Neuronal stem cell (in vitro differentiated cells): ENCODE measurements at regions not wholly inside any gene's neighbourhood (a gene's known extent, or its start where the extent isn't known, plus 50 kb on each side); places are given as distances from the start of the nearest gene placed in this dataset.
"Not testable (repeated sequence)": the region's sequence is repeated elsewhere in the genome, so short reads cannot be mapped to it uniquely, and the experiment has no call there.

ENCODE experiments used
- DNase-seq: peaks from one replicate; pipeline ENCODE4 v3.0.0-alpha.2; 2013; ENCODE audit warnings: low spot score
- H2AFZ ChIP-seq: one replicate; pipeline ENCODE4 v1.6.1; 2013; ENCODE audit warnings: mild to moderate bottlenecking, low read length, inconsistent platforms
- H2AK5ac ChIP-seq: 2 replicates; pipeline ENCODE4 v1.6.1; 2013; ENCODE audit warnings: low read depth, mild to moderate bottlenecking, inconsistent platforms, low read length, moderate library complexity, mixed read lengths
- H2BK120ac ChIP-seq: 2 replicates; pipeline ENCODE4 v1.6.1; 2013; ENCODE audit warnings: low read depth, mild to moderate bottlenecking, inconsistent platforms, low read length, moderate library complexity, mixed read lengths
- H2BK12ac ChIP-seq: one replicate; pipeline ENCODE4 v1.6.1; 2013; ENCODE audit warnings: low read length, inconsistent platforms
- H2BK15ac ChIP-seq: 2 replicates; pipeline ENCODE4 v1.6.1; 2013; ENCODE audit warnings: mild to moderate bottlenecking, low read length, inconsistent platforms, mixed read lengths
- H2BK5ac ChIP-seq: one replicate; pipeline ENCODE4 v1.6.1; 2013; ENCODE audit warnings: inconsistent platforms, mild to moderate bottlenecking, low read length, moderate library complexity
- H3K14ac ChIP-seq: one replicate; pipeline ENCODE4 v1.6.1; 2013; ENCODE audit warnings: low read length, inconsistent platforms
- H3K18ac ChIP-seq: 2 replicates; pipeline ENCODE4 v1.6.1; 2013; ENCODE audit warnings: low read length, inconsistent platforms
- H3K23ac ChIP-seq: 2 replicates; pipeline ENCODE4 v1.6.1; 2013; ENCODE audit warnings: low read depth, mild to moderate bottlenecking, mixed read lengths, low read length, inconsistent platforms; ENCODE audit not compliant: poor library complexity
- H3K27ac ChIP-seq: replicated peaks from 3 replicates; pipeline ENCODE4 v1.5.1; 2013; ENCODE audit warnings: low read length, inconsistent platforms
- H3K27me3 ChIP-seq, 3 experiments: 2 replicates each; pipeline ENCODE4 v1.6.1; 2013; ENCODE audit warnings: low read length in 3 of 3, mild to moderate bottlenecking in 2 of 3, inconsistent platforms in 1 of 3, low read depth in 1 of 3, mixed read lengths in 1 of 3, moderate library complexity in 1 of 3; ENCODE audit not compliant: control insufficient read depth in 3 of 3, insufficient read depth in 3 of 3
- H3K36me3 ChIP-seq, 2 donors: replicated peaks in 1 of 2; 2 replicates each; pipeline ENCODE4 v1.6.1; 2013; ENCODE audit warnings: low read length in 2 of 2; ENCODE audit not compliant: control insufficient read depth in 2 of 2, insufficient read depth in 2 of 2
- H3K4ac ChIP-seq: 2 replicates; pipeline ENCODE4 v1.6.1; 2013; ENCODE audit warnings: inconsistent platforms, mild to moderate bottlenecking, low read length, moderate library complexity
- H3K4me1 ChIP-seq, 2 donors: 1 replicate in 1 of 2; 2 replicates in 1 of 2; pipeline ENCODE4 v1.6.1; 2013; ENCODE audit warnings: low read length in 2 of 2, low read depth in 1 of 2; ENCODE audit not compliant: control insufficient read depth in 2 of 2, insufficient read depth in 1 of 2
- H3K4me2 ChIP-seq: one replicate; pipeline ENCODE4 v1.6.1; 2013; ENCODE audit warnings: mild to moderate bottlenecking, low read length, inconsistent platforms; ENCODE audit not compliant: insufficient read depth, poor library complexity, severe bottlenecking
- H3K4me3 ChIP-seq, 2 donors: 2 replicates each; pipeline ENCODE4 v1.5.1; 2013; ENCODE audit warnings: low read length in 2 of 2, mild to moderate bottlenecking in 2 of 2, inconsistent platforms in 1 of 2, moderate library complexity in 1 of 2
- H3K79me1 ChIP-seq: one replicate; pipeline ENCODE4 v1.6.1; 2013; ENCODE audit warnings: low read depth, mild to moderate bottlenecking, inconsistent platforms, low read length, moderate library complexity
- H3K9ac ChIP-seq: one replicate; pipeline ENCODE4 v1.6.1; 2013; ENCODE audit warnings: mild to moderate bottlenecking, low read depth, low read length, inconsistent platforms; ENCODE audit not compliant: poor library complexity
- H3K9me3 ChIP-seq, 2 donors: replicated peaks in 1 of 2; 2 replicates each; pipeline versions ENCODE3 to v1.6.1; 2013; ENCODE audit warnings: low read length in 2 of 2, mild to moderate bottlenecking in 2 of 2, inconsistent platforms in 1 of 2, low read depth in 1 of 2, mixed read lengths in 1 of 2, moderate library complexity in 1 of 2; ENCODE audit not compliant: control insufficient read depth in 2 of 2, insufficient read depth in 1 of 2
- H4K8ac ChIP-seq: one replicate; pipeline ENCODE4 v1.6.1; 2013; ENCODE audit warnings: low read depth, mild to moderate bottlenecking, inconsistent platforms, low read length, moderate library complexity
- H4K91ac ChIP-seq: one replicate; pipeline ENCODE4 v1.6.1; 2013; ENCODE audit warnings: low read length, low read depth, mild to moderate bottlenecking, inconsistent platforms; ENCODE audit not compliant: poor library complexity
- WGBS, 2 donors: extraction: QIAGEN DNeasy Blood & Tissue Kit; methylation state at CpG; one replicate each; pipeline ENCODE4 v1.1.7; 2013; ENCODE audit warnings: missing lambda C conversion rate in 2 of 2, mixed read lengths in 1 of 2; ENCODE audit not compliant: insufficient read length in 2 of 2, insufficient replicate concordance in 1 of 2; ENCODE audit errors: extremely low coverage in 2 of 2; 5-methylcytosine and 5-hydroxymethylcytosine counted together

- H3K4me2 ChIP-seq: no peak overlapping the region
- no peak overlapping the region for H2BK15ac ChIP-seq
- no peaks in the 10 kb centered on the region for H3K27me3 ChIP-seq
- no peak overlapping the region for H3K4ac ChIP-seq
- no peak overlapping the region for H2BK12ac ChIP-seq
- H3K27ac ChIP-seq: no peak overlapping the region
- no peak overlapping the region for H3K9ac ChIP-seq
- H4K8ac ChIP-seq: no peak overlapping the region
- DNase-seq: no peak
- H4K91ac ChIP-seq: no peak overlapping the region
- H3K18ac ChIP-seq: no peak overlapping the region
- no peak overlapping the region for H3K4me3 ChIP-seq
- H2AK5ac ChIP-seq: no peak overlapping the region
- H3K36me3 ChIP-seq: no peaks in the 10 kb centered on the region
- no peak overlapping the region for H3K14ac ChIP-seq
- no peak overlapping the region for H2AFZ ChIP-seq
- WGBS, 2 donors: no CpG with 5 or more reads among the region's 2 CpGs
- no peaks in the 10 kb centered on the region for H3K9me3 ChIP-seq
- peaks cover 0 to 4% of the 10 kb centered on the region in 2 donors for H3K4me1 ChIP-seq
- H3K79me1 ChIP-seq: no peaks in the 10 kb centered on the region
- no peak overlapping the region for H3K23ac ChIP-seq
- no peak overlapping the region for H2BK5ac ChIP-seq
- no peak overlapping the region for H2BK120ac ChIP-seq
Observed at GRCh38 chr5:163893281-163893680, 387.9 kb downstream of the MAT2B start.

DNA sequence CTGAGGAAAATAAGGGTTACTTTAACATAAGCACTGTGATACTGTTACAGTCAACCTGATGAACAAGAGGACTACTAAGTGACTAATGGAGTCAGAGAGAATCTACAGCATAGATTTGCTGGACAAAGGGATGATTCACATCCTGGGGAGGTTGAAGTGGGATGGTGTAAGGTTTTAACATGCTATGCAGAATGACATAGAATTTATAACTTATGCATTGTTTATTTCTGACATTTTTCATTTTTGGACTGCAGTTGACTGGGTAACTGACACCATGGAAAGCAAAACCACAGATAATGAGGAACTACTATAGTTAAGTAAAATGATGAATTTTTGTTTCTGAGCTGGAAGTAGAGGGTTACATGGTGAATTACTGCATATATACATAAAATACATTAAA is 389.2 kb downstream of the MAT2B start:
- H3K4me2 ChIP-seq: no peak overlapping the region
- H3K4ac ChIP-seq: no peak overlapping the region
- H3K4me1 ChIP-seq: no peaks in the 10 kb centered on the region
- no peak overlapping the region for H2BK5ac ChIP-seq
- H2BK12ac ChIP-seq: no peak overlapping the region
- H4K8ac ChIP-seq: no peak overlapping the region
- no peaks in the 10 kb centered on the region for H3K9me3 ChIP-seq
- no peak overlapping the region for H3K23ac ChIP-seq
- no peak overlapping the region for H3K14ac ChIP-seq
- no peak overlapping the region for H3K27ac ChIP-seq
- no peaks in the 10 kb centered on the region for H3K27me3 ChIP-seq
- no peak overlapping the region for H3K9ac ChIP-seq
- no peak overlapping the region for H4K91ac ChIP-seq
- H2BK15ac ChIP-seq: no peak overlapping the region
- no peaks in the 10 kb centered on the region for H3K36me3 ChIP-seq
- no peak overlapping the region for H3K4me3 ChIP-seq
- no peak overlapping the region for H2AFZ ChIP-seq
- no peak overlapping the region for H3K18ac ChIP-seq
- no peak overlapping the region for H2AK5ac ChIP-seq
- DNase-seq: no peak
- no peaks in the 10 kb centered on the region for H3K79me1 ChIP-seq
- H2BK120ac ChIP-seq: no peak overlapping the region

GRCh38 chr5:163898873-163899272 is 393.5 kb downstream of the MAT2B start:
- H3K4me3 ChIP-seq: no peak overlapping the region
- H3K9ac ChIP-seq: no peak overlapping the region
- H2AFZ ChIP-seq: no peak overlapping the region
- H3K4ac ChIP-seq: no peak overlapping the region
- H4K8ac ChIP-seq: no peak overlapping the region
- no peak overlapping the region for H2BK5ac ChIP-seq
- H3K36me3 ChIP-seq: no peaks in the 10 kb centered on the region
- no peak overlapping the region for H2AK5ac ChIP-seq
- no peak overlapping the region for H3K27ac ChIP-seq
- H2BK120ac ChIP-seq: no peak overlapping the region
- H3K4me2 ChIP-seq: no peak overlapping the region
- no peaks in the 10 kb centered on the region for H3K27me3 ChIP-seq
- no peaks in the 10 kb centered on the region for H3K79me1 ChIP-seq
- no peak overlapping the region for H2BK15ac ChIP-seq
- no peak overlapping the region for H3K18ac ChIP-seq
- H4K91ac ChIP-seq: no peak overlapping the region
- peaks cover 1 to 5% of the 10 kb centered on the region in 2 donors for H3K9me3 ChIP-seq
- no peak overlapping the region for H3K14ac ChIP-seq
- no peak for DNase-seq
- H3K23ac ChIP-seq: no peak overlapping the region
- H2BK12ac ChIP-seq: no peak overlapping the region
- no peaks in the 10 kb centered on the region for H3K4me1 ChIP-seq

- not testable (repeated sequence) for H3K4me2 ChIP-seq, H3K9ac ChIP-seq, H3K27me3 ChIP-seq, H2BK15ac ChIP-seq, H3K23ac ChIP-seq, H3K14ac ChIP-seq, H3K18ac ChIP-seq, H3K4me3 ChIP-seq, H3K9me3 ChIP-seq, H3K4ac ChIP-seq, H2BK120ac ChIP-seq, H3K79me1 ChIP-seq, H2BK5ac ChIP-seq, H2BK12ac ChIP-seq, H4K8ac ChIP-seq, H4K91ac ChIP-seq, H3K4me1 ChIP-seq, H3K36me3 ChIP-seq, H2AK5ac ChIP-seq, DNase-seq, H3K27ac ChIP-seq
- H2AFZ ChIP-seq: peak overlapping the region; percentile 61
- no CpG with 5 or more reads among the region's 1 CpG for WGBS, 2 donors
Observed at GRCh38 chr5:163907783-163908182, 402.4 kb downstream of the MAT2B start.
